Pancreas (tissue), 10 donors: ENCODE measurements at regions not wholly inside any gene's neighbourhood (a gene's known extent, or its start where the extent isn't known, plus 50 kb on each side); places are given as distances from the start of the nearest gene placed in this dataset.

Experiments used
- ATAC-seq, 4 donors: fragments of 200-7000 bp; cut with Tn5 transposase; one replicate each; pipeline versions ENCODE4 v1.8.0 to v1.9.1; 2020; ENCODE audit warnings: mild to moderate bottlenecking in 4 of 4, moderate library complexity in 4 of 4
- DNase-seq, 6 donors: peaks; one replicate each; pipeline ENCODE4 v3.0.0-alpha.2; 2020
- FAIRE-seq: peaks from 2 replicates; lab custom pipeline; 2012; peaks lifted over from hg19 to GRCh38; lab: Jason Lieb, UNC
- H3K27ac ChIP-seq, 4 donors: fragments of 200-600 bp; sonication (generic); 1 replicate in 3 of 4; 2 replicates in 1 of 4; pipeline versions ENCODE4 v1.5.0 to v1.8.0; 2020
- H3K27me3 ChIP-seq, 4 donors: fragments of 200-600 bp; one replicate each; pipeline ENCODE4 v1.8.0; 2021
- H3K36me3 ChIP-seq, 3 donors: fragments of 200-600 bp; sonication (generic) in 1 of 3; one replicate each; pipeline versions ENCODE4 v1.5.0 to v1.8.0; 2020 to 2021
- H3K4me1 ChIP-seq, 3 donors: fragments of 200-600 bp; one replicate each; pipeline ENCODE4 v1.8.0; 2021
- H3K4me3 ChIP-seq, 4 donors: fragments of 200-600 bp; sonication (generic) in 2 of 4; one replicate each; pipeline versions ENCODE4 v1.5.0 to v1.8.0; 2020 to 2021
- H3K9me3 ChIP-seq, 4 donors: fragments of 200-600 bp; one replicate each; pipeline ENCODE4 v1.8.0; 2021
- WGBS, 2 donors: extraction: QIAGEN DNeasy Blood & Tissue Kit; methylation state at CpG; one replicate each; pipeline ENCODE4 v1.1.7; 2013; 5-methylcytosine and 5-hydroxymethylcytosine counted together
- intact Hi-C, 3 donors: fragments of 100-400 bp; cut with DNase I; formaldehyde crosslinking; loops; one replicate each; pipeline versions ENCODE4 v1.11.1 to v1.14.2; 2022
- TF ChIP-seq, protein P1 (sequence below), 4 donors: fragments of 200-600 bp; sonication (generic) in 3 of 4; IDR thresholded peaks; one replicate each; pipeline versions ENCODE4 v1.5.0 to v1.8.0; 2021; ENCODE audit warnings: antibody characterized with exemption in 4 of 4
- donor health status: healthy with polysubstance abuse.
- donor health status: DM: no; HTN: no; CAD: no; lungs with moderate emphysema.
- donor health status: DM: no; HTN: no; CAD: no.
- donor health status: control.
- donor health status: control.
- donor health status: Bipolar disorder and iron deficiency.
- donor health status: DM: yes; HTN: yes; CAD: no.
- donor health status: DM: no; HTN: no; CAD: no.
- donor health status: DM: no; HTN: no; CAD: no.
- donor health status: DM: yes; HTN: yes; CAD: no.

- Histone ChIP-seq H3K36me3 (no peaks in the 10 kb centered on the region), H3K4me3 (no peak overlapping the region), H3K9me3 (no peaks in the 10 kb centered on the region), H3K27me3 (no peaks in the 10 kb centered on the region), H3K27ac (no peak overlapping the region), H3K4me1 (no peaks in the 10 kb centered on the region)
- TF ChIP-seq, protein P1, sequence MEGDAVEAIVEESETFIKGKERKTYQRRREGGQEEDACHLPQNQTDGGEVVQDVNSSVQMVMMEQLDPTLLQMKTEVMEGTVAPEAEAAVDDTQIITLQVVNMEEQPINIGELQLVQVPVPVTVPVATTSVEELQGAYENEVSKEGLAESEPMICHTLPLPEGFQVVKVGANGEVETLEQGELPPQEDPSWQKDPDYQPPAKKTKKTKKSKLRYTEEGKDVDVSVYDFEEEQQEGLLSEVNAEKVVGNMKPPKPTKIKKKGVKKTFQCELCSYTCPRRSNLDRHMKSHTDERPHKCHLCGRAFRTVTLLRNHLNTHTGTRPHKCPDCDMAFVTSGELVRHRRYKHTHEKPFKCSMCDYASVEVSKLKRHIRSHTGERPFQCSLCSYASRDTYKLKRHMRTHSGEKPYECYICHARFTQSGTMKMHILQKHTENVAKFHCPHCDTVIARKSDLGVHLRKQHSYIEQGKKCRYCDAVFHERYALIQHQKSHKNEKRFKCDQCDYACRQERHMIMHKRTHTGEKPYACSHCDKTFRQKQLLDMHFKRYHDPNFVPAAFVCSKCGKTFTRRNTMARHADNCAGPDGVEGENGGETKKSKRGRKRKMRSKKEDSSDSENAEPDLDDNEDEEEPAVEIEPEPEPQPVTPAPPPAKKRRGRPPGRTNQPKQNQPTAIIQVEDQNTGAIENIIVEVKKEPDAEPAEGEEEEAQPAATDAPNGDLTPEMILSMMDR (IDR thresholded peaks at IDR 0.05), result no peak
- DNase-seq, result no peak
- ATAC-seq, result no peak
- FAIRE-seq, result no peak
- intact Hi-C loops, result no loop called here
- WGBS, 2 donors, result 72 to 78% methylated on average over 7 of the region's 7 CpGs
Observed at GRCh38 chr12:125286005-125286727, 220.9 kb downstream of the AACS start.

DNA sequence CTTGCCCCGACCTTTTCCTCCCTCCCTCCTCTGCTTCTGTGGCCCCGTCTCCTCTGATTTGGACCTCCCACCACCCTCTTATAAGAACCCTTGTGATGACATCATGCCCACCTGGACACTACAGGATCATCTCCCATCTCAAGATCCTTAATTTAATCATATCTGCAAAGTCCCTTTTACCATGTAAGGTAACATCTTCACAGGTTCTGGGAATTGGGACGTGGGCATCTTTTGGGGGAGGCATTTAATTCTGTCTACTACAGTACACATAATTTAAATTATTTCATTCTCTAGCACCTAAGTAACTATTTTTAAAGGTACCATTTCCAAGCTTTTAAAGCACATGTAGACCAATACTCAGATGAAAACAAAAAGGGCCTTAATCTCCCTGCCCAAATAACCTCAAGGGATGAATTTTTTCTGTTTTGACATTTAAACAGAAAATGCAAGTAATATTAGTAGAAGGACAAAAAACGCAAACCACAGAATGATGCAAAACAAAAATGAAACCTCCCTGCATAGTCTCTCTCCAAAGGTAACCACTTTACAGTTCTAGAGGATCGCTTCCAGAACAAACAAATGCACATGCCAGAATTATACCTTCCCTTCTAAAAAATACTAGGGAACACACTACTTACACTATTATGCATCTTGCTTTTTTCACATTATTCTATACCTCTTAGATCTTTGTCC is 222.1 kb downstream of the AACS start:
- Histone ChIP-seq H3K27me3 (no peaks in the 10 kb centered on the region), H3K4me3 (no peak overlapping the region), H3K36me3 (no peaks in the 10 kb centered on the region), H3K9me3 (no peaks in the 10 kb centered on the region), H3K4me1 (no peaks in the 10 kb centered on the region), H3K27ac (no peak overlapping the region)
- no peak for ATAC-seq
- TF ChIP-seq, protein P1 (IDR thresholded peaks at IDR 0.05), result no peak
- 58 to 70% methylated on average over 5 of the region's 5 CpGs for WGBS, 2 donors
- intact Hi-C loops, result no loop called here
- no peak for DNase-seq
- no peak for FAIRE-seq

DNA sequence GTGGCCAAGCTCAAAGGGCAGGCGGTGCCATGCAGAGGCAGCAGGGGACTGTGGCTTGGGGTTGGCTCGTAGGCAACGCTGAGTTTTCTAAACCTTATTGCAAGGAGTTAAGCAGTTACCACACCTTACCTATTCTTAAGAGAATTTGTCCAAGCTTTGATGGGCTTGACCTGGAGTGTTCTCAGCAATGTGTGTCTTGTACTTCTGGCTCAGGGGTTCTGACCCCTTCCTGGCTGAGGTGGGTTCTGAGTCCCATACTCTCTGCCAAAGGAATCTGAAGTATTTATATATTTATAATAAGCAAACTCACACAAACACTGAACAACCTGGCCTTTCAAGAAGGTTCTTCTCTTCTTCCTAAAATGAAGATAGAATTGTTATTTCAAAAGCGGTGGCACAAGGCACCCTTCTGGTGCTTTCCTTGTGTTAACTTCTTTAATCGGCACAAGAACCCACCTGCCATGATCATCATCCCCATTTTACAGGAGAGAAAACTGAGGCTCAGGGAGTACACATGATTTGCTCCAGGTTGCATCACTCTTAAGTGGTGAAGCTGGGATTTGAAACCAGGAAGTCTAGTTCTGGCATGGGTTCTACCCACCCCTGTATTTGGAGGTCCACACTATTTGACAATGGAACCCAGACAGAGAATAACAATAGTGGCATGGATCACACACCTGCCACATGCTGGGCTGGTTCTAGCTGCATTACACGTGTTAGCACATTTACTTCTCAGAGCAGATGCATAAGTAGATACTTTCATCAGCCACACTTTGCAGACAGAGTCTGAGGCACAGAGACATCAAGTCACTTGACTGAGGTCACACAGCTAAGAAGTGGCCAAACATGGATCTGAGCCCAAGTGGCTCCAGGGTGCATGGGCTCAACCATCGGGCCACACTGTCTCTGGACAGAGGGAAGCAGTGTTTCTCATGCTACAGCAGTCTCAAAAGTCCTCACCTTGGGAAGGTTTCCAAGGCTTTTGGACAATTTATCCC is 224.0 kb downstream of the AACS start:
- Histone ChIP-seq H3K4me3 (no peak overlapping the region), H3K9me3 (no peaks in the 10 kb centered on the region), H3K4me1 (no peaks in the 10 kb centered on the region), H3K27ac (no peak overlapping the region), H3K36me3 (no peaks in the 10 kb centered on the region), H3K27me3 (no peaks in the 10 kb centered on the region)
- TF ChIP-seq, protein P1 (IDR thresholded peaks at IDR 0.05), result no peak
- no peak for DNase-seq
- intact Hi-C loops, result no loop called here
- 57 to 72% methylated on average over 7 of the region's 7 CpGs for WGBS, 2 donors
- no peak for FAIRE-seq
- ATAC-seq, result no peak

GRCh38 chr12:125289970-125290369 is 224.7 kb downstream of the AACS start:
- FAIRE-seq (no peak), ATAC-seq (no peak), DNase-seq (no peak)
- WGBS, 2 donors, result 48 to 58% methylated on average over 9 of the region's 9 CpGs
- no peak overlapping the region for H3K4me3 ChIP-seq
- H3K9me3 ChIP-seq, result no peaks in the 10 kb centered on the region
- H3K36me3 ChIP-seq, result no peaks in the 10 kb centered on the region
- TF ChIP-seq, protein P1 (IDR thresholded peaks at IDR 0.05), result no peak
- no peaks in the 10 kb centered on the region for H3K4me1 ChIP-seq
- no peaks in the 10 kb centered on the region for H3K27me3 ChIP-seq
- intact Hi-C loops, result no loop called here
- no peak overlapping the region for H3K27ac ChIP-seq
